Keratinocyte (primary cell): ENCODE measurements at regions not wholly inside any gene's neighbourhood (a gene's known extent, or its start where the extent isn't known, plus 50 kb on each side); places are given as distances from the start of the nearest gene placed in this dataset.

Experiments used
- CTCF ChIP-seq, 3 experiments: IDR thresholded peaks in 1 of 3; conservative IDR thresholded peaks in 1 of 3; optimal IDR thresholded peaks in 1 of 3; 2 replicates in 2 of 3; 3 replicates in 1 of 3; pipeline versions ENCODE3 to v1.5.1; 2011; ENCODE audit warnings: low read length in 3 of 3, mild to moderate bottlenecking in 3 of 3, moderate library complexity in 2 of 3, control low read depth in 1 of 3, inconsistent platforms in 1 of 3; ENCODE audit not compliant: insufficient read depth in 2 of 3; ENCODE audit errors: extremely low read depth in 1 of 3
- EZH2 ChIP-seq: IDR thresholded peaks from one replicate; pipeline ENCODE4 v1.6.1; 2012; ENCODE audit warnings: inconsistent platforms, mild to moderate bottlenecking, low read length, moderate library complexity

DNA sequence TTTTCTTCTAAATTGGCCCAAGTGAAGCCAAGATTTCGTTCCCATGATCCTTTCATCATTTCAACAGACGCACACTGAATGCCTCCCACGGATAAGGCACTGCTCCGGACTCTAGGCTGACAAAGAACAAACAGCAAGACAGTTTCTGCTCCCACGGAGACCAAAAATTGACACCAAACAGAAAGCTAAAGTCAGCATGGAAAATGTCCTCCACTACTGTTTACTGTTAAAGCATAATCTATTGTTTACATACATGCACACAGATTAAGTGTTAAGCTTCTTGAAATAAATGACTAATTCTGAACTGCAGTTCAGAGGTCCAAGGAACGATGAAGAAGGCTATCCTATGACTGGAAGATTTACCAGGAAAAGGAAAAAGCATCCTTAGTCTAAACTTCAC is 199.6 kb downstream of the AASDH start:
- TF ChIP-seq CTCF (optimal IDR thresholded peaks at IDR 0.05 in 1 of 3, IDR thresholded peaks at IDR 0.05 in 1 of 3, conservative IDR thresholded peaks at IDR 0.05 in 1 of 3; ENCODE audit: extremely low read depth in 1 of 3, insufficient read depth in 2 of 3, low read length in 3 of 3), result no peak
- TF ChIP-seq EZH2, result no peak
